ENCODE measurements at regions not wholly inside any gene's neighbourhood (a gene's known extent, or its start where the extent isn't known, plus 50 kb on each side); places are given as distances from the start of the nearest gene placed in this dataset.

GRCh38 chr1:224054012-224054411 lies 59.9 kb upstream of the FBXO28 start:
- TF ChIP-seq POLR2AphosphoS5 (IDR thresholded peaks at IDR 0.05; ENCODE audit: insufficient read depth, low read depth, low read length) (peak; percentile 18), CTCF (IDR thresholded peaks at IDR 0.05; ENCODE audit: extremely low read depth in 1 of 2, insufficient read depth in 1 of 2, low read depth in 1 of 2, low read length in 2 of 2) (no peak), FOS (IDR thresholded peaks at IDR 0.05; ENCODE audit: borderline replicate concordance, insufficient read depth, low read length) (peak; percentile 82)
